WTC11 (cell line): ENCODE measurements at regions not wholly inside any gene's neighbourhood (a gene's known extent, or its start where the extent isn't known, plus 50 kb on each side); places are given as distances from the start of the nearest gene placed in this dataset.

Experiments used
- ATAC-seq: fragments of 200-7000 bp; cut with Tn5 transposase; 2 replicates; pipeline ENCODE4 v1.10.0; 2021; ENCODE audit warnings: mild to moderate bottlenecking, moderate library complexity
- CTCF ChIA-PET: fragments of 300-600 bp; sonication (Branson Sonifier 250); formaldehyde crosslinking; loops from one replicate; lab custom pipeline; 2021; ENCODE audit warnings: antibody characterized with exemption; lab: Charles Lee
- POLR2A ChIA-PET: fragments of 350-600 bp; sonication (Branson Sonifier 250); formaldehyde crosslinking; loops from one replicate; lab custom pipeline; 2021; ENCODE audit warnings: antibody characterized with exemption; lab: Charles Lee
- DNase-seq: peaks from one replicate; pipeline ENCODE4 v3.0.0; 2021; ENCODE audit warnings: low spot score
- H3K27ac Mint-ChIP-seq: 2 replicates; pipeline ENCODE4 v1.8.0; 2021; ENCODE audit warnings: mixed read lengths
- H3K27me3 Mint-ChIP-seq: 2 replicates; pipeline ENCODE4 v1.8.0; 2021; ENCODE audit warnings: low read depth, mild to moderate bottlenecking, moderate library complexity, mixed read lengths
- H3K36me3 Mint-ChIP-seq: 2 replicates; pipeline ENCODE4 v1.8.0; 2021; ENCODE audit warnings: mixed read lengths
- H3K4me1 Mint-ChIP-seq: 2 replicates; pipeline ENCODE4 v1.8.0; 2022; ENCODE audit warnings: mixed read lengths
- H3K4me3 Mint-ChIP-seq: 2 replicates; pipeline ENCODE4 v1.8.0; 2021; ENCODE audit warnings: mild to moderate bottlenecking, moderate library complexity, mixed read lengths
- H3K9me3 Mint-ChIP-seq: 2 replicates; pipeline ENCODE4 v1.8.0; 2021; ENCODE audit warnings: mixed read lengths
- ATF3 ChIP-seq: sonication (generic); formaldehyde crosslinking; conservative IDR thresholded peaks from 2 replicates; pipeline ENCODE4 v1.8.1; 2022; ENCODE audit warnings: mild to moderate bottlenecking, missing genetic modification reagents
- CREB1 ChIP-seq: sonication (generic); formaldehyde crosslinking; IDR thresholded peaks from 2 replicates; pipeline ENCODE4 v1.8.0; 2023; ENCODE audit warnings: mild to moderate bottlenecking, missing genetic modification reagents
- CTCF ChIP-seq: fragments of 200-600 bp; IDR thresholded peaks from 2 replicates; pipeline ENCODE4 v1.8.0; 2022; ENCODE audit warnings: antibody characterized with exemption
- ESRRA ChIP-seq: sonication (generic); formaldehyde crosslinking; IDR thresholded peaks from 2 replicates; pipeline ENCODE4 v1.8.1; 2022; ENCODE audit warnings: mild to moderate bottlenecking, missing genetic modification reagents, borderline replicate concordance
- GRHL2 ChIP-seq: fragments of 250-450 bp; sonication (Bioruptor Pico); IDR thresholded peaks from 2 replicates; pipeline ENCODE4 v1.8.0; 2022; ENCODE audit warnings: mild to moderate bottlenecking, moderate library complexity; ENCODE audit not compliant: insufficient replicate concordance, severe bottlenecking
- JAZF1 ChIP-seq: fragments of 250-450 bp; sonication (Bioruptor Pico); IDR thresholded peaks from 2 replicates; pipeline ENCODE4 v1.9.0; 2021; ENCODE audit warnings: moderate library complexity, mild to moderate bottlenecking, inconsistent platforms
- MXD4 ChIP-seq: fragments of 250-450 bp; sonication (Bioruptor Pico); IDR thresholded peaks from 2 replicates; pipeline ENCODE4 v1.8.0; 2021; ENCODE audit warnings: mild to moderate bottlenecking, moderate library complexity, borderline replicate concordance
- MYBL2 ChIP-seq: sonication (generic); formaldehyde crosslinking; IDR thresholded peaks from 2 replicates; pipeline ENCODE4 v1.8.1; 2023; ENCODE audit warnings: mild to moderate bottlenecking, moderate library complexity, missing genetic modification reagents
- NR3C1 ChIP-seq: sonication (generic); formaldehyde crosslinking; conservative IDR thresholded peaks from 2 replicates; pipeline ENCODE4 v1.8.1; 2023; ENCODE audit warnings: low read depth, mild to moderate bottlenecking, missing genetic modification reagents
- OVOL2 ChIP-seq: fragments of 250-450 bp; sonication (Bioruptor Pico); IDR thresholded peaks from 2 replicates; pipeline ENCODE4 v1.9.0; 2021; ENCODE audit warnings: mild to moderate bottlenecking, borderline replicate concordance
- SMAD3 ChIP-seq: sonication (generic); formaldehyde crosslinking; IDR thresholded peaks from 2 replicates; pipeline ENCODE4 v1.8.0; 2022; ENCODE audit warnings: missing genetic modification reagents, mild to moderate bottlenecking, borderline replicate concordance
- TEAD1 ChIP-seq: sonication (generic); formaldehyde crosslinking; IDR thresholded peaks from 2 replicates; pipeline ENCODE4 v1.8.0; 2022; ENCODE audit warnings: mild to moderate bottlenecking, missing genetic modification reagents
- TEAD4 ChIP-seq: sonication (generic); formaldehyde crosslinking; IDR thresholded peaks from 2 replicates; pipeline ENCODE4 v1.8.0; 2022; ENCODE audit warnings: mild to moderate bottlenecking, missing genetic modification reagents
- ZBTB21 ChIP-seq: sonication (generic); formaldehyde crosslinking; IDR thresholded peaks from 2 replicates; pipeline ENCODE4 v1.8.1; 2023; ENCODE audit warnings: mild to moderate bottlenecking, missing genetic modification reagents, borderline replicate concordance
- ZNF121 ChIP-seq: sonication (generic); formaldehyde crosslinking; IDR thresholded peaks from 2 replicates; pipeline ENCODE4 v1.8.0; 2023; ENCODE audit warnings: missing genetic modification reagents
- ZNF396 ChIP-seq: fragments of 250-450 bp; sonication (Bioruptor Pico); IDR thresholded peaks from 2 replicates; pipeline ENCODE4 v1.8.0; 2021; ENCODE audit warnings: mild to moderate bottlenecking, moderate library complexity, borderline replicate concordance
- ZNF423 ChIP-seq: fragments of 250-450 bp; sonication (Bioruptor Pico); IDR thresholded peaks from 2 replicates; pipeline ENCODE4 v2.1.2; 2022; ENCODE audit warnings: mild to moderate bottlenecking, moderate library complexity
- TF ChIP-seq, protein P1 (sequence below): fragments of 250-450 bp; sonication (Bioruptor Pico); IDR thresholded peaks from 2 replicates; pipeline ENCODE4 v1.9.0; 2021; ENCODE audit warnings: mild to moderate bottlenecking, borderline replicate concordance
- TF ChIP-seq, protein P2 (sequence below): sonication (generic); formaldehyde crosslinking; IDR thresholded peaks from 2 replicates; pipeline ENCODE4 v1.8.0; 2023; ENCODE audit warnings: missing genetic modification reagents
- TF ChIP-seq, protein P3 (sequence below): sonication (generic); formaldehyde crosslinking; IDR thresholded peaks from 2 replicates; pipeline ENCODE4 v1.8.1; 2023; ENCODE audit warnings: mild to moderate bottlenecking, missing genetic modification reagents
- TF ChIP-seq, protein P4 (sequence below): sonication (generic); formaldehyde crosslinking; IDR thresholded peaks from 2 replicates; pipeline ENCODE4 v1.8.0; 2022; ENCODE audit warnings: mild to moderate bottlenecking, missing genetic modification reagents
- TF ChIP-seq, protein P5 (sequence below): sonication (generic); formaldehyde crosslinking; IDR thresholded peaks from 2 replicates; pipeline ENCODE4 v1.8.0; 2022; ENCODE audit warnings: mild to moderate bottlenecking, missing genetic modification reagents
- TF ChIP-seq, protein P6 (sequence below): sonication (generic); formaldehyde crosslinking; conservative IDR thresholded peaks from 2 replicates; pipeline ENCODE4 v1.8.1; 2023; ENCODE audit warnings: mild to moderate bottlenecking, low read depth, missing genetic modification reagents, moderate library complexity

- Mint-ChIP-seq H3K27me3 (no peaks in the 10 kb centered on the region), H3K4me1 (no peaks in the 10 kb centered on the region), H3K9me3 (no peaks in the 10 kb centered on the region), H3K27ac (no peak overlapping the region), H3K4me3 (no peak overlapping the region), H3K36me3 (no peaks in the 10 kb centered on the region)
- ChIA-PET POLR2A (no interaction called here), CTCF (no interaction called here)
- TF ChIP-seq TEAD1 (CRISPR knock-in tag) (no peak), ZBTB21 (CRISPR knock-in tag) (no peak), ZNF396 (CRISPR knock-in tag) (no peak), MXD4 (CRISPR knock-in tag) (no peak), ZNF121 (CRISPR knock-in tag) (no peak), JAZF1 (CRISPR knock-in tag) (no peak), CREB1 (no peak), ATF3 (no peak), TEAD4 (CRISPR knock-in tag) (no peak), SMAD3 (CRISPR knock-in tag) (no peak), GRHL2 (no peak), ZNF423 (CRISPR knock-in tag) (no peak), NR3C1 (CRISPR knock-in tag) (no peak)
- TF ChIP-seq, protein P1, sequence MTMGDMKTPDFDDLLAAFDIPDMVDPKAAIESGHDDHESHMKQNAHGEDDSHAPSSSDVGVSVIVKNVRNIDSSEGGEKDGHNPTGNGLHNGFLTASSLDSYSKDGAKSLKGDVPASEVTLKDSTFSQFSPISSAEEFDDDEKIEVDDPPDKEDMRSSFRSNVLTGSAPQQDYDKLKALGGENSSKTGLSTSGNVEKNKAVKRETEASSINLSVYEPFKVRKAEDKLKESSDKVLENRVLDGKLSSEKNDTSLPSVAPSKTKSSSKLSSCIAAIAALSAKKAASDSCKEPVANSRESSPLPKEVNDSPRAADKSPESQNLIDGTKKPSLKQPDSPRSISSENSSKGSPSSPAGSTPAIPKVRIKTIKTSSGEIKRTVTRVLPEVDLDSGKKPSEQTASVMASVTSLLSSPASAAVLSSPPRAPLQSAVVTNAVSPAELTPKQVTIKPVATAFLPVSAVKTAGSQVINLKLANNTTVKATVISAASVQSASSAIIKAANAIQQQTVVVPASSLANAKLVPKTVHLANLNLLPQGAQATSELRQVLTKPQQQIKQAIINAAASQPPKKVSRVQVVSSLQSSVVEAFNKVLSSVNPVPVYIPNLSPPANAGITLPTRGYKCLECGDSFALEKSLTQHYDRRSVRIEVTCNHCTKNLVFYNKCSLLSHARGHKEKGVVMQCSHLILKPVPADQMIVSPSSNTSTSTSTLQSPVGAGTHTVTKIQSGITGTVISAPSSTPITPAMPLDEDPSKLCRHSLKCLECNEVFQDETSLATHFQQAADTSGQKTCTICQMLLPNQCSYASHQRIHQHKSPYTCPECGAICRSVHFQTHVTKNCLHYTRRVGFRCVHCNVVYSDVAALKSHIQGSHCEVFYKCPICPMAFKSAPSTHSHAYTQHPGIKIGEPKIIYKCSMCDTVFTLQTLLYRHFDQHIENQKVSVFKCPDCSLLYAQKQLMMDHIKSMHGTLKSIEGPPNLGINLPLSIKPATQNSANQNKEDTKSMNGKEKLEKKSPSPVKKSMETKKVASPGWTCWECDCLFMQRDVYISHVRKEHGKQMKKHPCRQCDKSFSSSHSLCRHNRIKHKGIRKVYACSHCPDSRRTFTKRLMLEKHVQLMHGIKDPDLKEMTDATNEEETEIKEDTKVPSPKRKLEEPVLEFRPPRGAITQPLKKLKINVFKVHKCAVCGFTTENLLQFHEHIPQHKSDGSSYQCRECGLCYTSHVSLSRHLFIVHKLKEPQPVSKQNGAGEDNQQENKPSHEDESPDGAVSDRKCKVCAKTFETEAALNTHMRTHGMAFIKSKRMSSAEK (CRISPR knock-in tag) = no peak
- TF ChIP-seq, protein P2, sequence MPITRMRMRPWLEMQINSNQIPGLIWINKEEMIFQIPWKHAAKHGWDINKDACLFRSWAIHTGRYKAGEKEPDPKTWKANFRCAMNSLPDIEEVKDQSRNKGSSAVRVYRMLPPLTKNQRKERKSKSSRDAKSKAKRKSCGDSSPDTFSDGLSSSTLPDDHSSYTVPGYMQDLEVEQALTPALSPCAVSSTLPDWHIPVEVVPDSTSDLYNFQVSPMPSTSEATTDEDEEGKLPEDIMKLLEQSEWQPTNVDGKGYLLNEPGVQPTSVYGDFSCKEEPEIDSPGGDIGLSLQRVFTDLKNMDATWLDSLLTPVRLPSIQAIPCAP = no peak
- TF ChIP-seq, protein P3, sequence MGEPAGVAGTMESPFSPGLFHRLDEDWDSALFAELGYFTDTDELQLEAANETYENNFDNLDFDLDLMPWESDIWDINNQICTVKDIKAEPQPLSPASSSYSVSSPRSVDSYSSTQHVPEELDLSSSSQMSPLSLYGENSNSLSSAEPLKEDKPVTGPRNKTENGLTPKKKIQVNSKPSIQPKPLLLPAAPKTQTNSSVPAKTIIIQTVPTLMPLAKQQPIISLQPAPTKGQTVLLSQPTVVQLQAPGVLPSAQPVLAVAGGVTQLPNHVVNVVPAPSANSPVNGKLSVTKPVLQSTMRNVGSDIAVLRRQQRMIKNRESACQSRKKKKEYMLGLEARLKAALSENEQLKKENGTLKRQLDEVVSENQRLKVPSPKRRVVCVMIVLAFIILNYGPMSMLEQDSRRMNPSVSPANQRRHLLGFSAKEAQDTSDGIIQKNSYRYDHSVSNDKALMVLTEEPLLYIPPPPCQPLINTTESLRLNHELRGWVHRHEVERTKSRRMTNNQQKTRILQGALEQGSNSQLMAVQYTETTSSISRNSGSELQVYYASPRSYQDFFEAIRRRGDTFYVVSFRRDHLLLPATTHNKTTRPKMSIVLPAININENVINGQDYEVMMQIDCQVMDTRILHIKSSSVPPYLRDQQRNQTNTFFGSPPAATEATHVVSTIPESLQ (CRISPR knock-in tag) = no peak
- TF ChIP-seq, protein P4, sequence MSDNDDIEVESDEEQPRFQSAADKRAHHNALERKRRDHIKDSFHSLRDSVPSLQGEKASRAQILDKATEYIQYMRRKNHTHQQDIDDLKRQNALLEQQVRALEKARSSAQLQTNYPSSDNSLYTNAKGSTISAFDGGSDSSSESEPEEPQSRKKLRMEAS (CRISPR knock-in tag) = no peak
- TF ChIP-seq, protein P5, sequence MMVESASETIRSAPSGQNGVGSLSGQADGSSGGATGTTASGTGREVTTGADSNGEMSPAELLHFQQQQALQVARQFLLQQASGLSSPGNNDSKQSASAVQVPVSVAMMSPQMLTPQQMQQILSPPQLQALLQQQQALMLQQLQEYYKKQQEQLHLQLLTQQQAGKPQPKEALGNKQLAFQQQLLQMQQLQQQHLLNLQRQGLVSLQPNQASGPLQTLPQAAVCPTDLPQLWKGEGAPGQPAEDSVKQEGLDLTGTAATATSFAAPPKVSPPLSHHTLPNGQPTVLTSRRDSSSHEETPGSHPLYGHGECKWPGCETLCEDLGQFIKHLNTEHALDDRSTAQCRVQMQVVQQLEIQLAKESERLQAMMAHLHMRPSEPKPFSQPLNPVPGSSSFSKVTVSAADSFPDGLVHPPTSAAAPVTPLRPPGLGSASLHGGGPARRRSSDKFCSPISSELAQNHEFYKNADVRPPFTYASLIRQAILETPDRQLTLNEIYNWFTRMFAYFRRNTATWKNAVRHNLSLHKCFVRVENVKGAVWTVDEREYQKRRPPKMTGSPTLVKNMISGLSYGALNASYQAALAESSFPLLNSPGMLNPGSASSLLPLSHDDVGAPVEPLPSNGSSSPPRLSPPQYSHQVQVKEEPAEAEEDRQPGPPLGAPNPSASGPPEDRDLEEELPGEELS = no peak
- ATAC-seq (no peak), DNase-seq (no peak)
Observed at GRCh38 chr18:72940509-72940908, 72.7 kb upstream of the NETO1 start.

DNA sequence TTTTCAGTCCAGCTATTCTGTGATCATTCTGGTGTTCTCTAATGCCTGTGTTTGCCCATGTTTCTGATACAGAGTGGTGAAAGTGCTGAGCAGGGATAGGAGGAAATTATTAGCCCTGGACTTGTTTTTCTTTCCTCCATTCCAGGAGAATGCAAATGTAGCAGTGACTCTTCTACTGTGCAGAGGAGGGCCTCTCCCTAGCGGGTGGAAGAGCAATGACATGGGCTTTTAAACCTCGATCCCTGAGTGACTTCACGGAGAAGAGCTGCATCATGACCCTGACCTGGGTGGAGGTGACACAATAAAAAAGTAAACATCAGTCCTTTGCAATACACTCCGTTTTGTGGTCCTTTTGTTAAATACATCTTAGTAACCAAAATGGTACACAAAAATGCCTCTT is 68.0 kb upstream of the NETO1 start:
- no peaks in the 10 kb centered on the region for H3K9me3 Mint-ChIP-seq
- POLR2A ChIA-PET = no interaction called here
- H3K27me3 Mint-ChIP-seq = no peaks in the 10 kb centered on the region
- H3K4me3 Mint-ChIP-seq = no peak overlapping the region
- peak; percentile 73 for ATAC-seq
- DNase-seq = no peak
- no peak overlapping the region for H3K27ac Mint-ChIP-seq
- H3K36me3 Mint-ChIP-seq = no peaks in the 10 kb centered on the region
- H3K4me1 Mint-ChIP-seq = no peaks in the 10 kb centered on the region
- CTCF ChIA-PET = no interaction called here
- no peak for TF ChIP-seq CTCF
- TF ChIP-seq, protein P6, sequence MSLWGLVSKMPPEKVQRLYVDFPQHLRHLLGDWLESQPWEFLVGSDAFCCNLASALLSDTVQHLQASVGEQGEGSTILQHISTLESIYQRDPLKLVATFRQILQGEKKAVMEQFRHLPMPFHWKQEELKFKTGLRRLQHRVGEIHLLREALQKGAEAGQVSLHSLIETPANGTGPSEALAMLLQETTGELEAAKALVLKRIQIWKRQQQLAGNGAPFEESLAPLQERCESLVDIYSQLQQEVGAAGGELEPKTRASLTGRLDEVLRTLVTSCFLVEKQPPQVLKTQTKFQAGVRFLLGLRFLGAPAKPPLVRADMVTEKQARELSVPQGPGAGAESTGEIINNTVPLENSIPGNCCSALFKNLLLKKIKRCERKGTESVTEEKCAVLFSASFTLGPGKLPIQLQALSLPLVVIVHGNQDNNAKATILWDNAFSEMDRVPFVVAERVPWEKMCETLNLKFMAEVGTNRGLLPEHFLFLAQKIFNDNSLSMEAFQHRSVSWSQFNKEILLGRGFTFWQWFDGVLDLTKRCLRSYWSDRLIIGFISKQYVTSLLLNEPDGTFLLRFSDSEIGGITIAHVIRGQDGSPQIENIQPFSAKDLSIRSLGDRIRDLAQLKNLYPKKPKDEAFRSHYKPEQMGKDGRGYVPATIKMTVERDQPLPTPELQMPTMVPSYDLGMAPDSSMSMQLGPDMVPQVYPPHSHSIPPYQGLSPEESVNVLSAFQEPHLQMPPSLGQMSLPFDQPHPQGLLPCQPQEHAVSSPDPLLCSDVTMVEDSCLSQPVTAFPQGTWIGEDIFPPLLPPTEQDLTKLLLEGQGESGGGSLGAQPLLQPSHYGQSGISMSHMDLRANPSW (CRISPR knock-in tag) = no peak
- no peak for TF ChIP-seq ESRRA
- TF ChIP-seq MYBL2 = no peak
- TF ChIP-seq OVOL2 (CRISPR knock-in tag) = no peak
